SK-N-SH (cell line): ENCODE measurements at regions not wholly inside any gene's neighbourhood (a gene's known extent, or its start where the extent isn't known, plus 50 kb on each side); places are given as distances from the start of the nearest gene placed in this dataset.

ENCODE experiments used
- CTCF ChIA-PET: fragments of 300-600, 350-600 bp; formaldehyde crosslinking; extraction: SDS; loops from one replicate; lab custom pipeline; 2021; lab: Yijun Ruan, JAX
- POLR2A ChIA-PET: fragments of 350-600 bp; sonication (Branson Sonifier 250); formaldehyde crosslinking; extraction: SDS; loops from one replicate; lab custom pipeline; 2020; ENCODE audit warnings: antibody characterized with exemption, inconsistent platforms; lab: Yijun Ruan, JAX
- DNase-seq: peaks from one replicate; pipeline ENCODE4 v3.0.0; 2012
- H2AFZ ChIP-seq: fragments of 200-600 bp; sonication (generic); 2 replicates; pipeline ENCODE4 v1.8.1; 2016; ENCODE audit warnings: antibody characterized with exemption, mild to moderate bottlenecking, low read depth
- H3F3A ChIP-seq: fragments of 200-600 bp; sonication (generic); replicated peaks from 2 replicates; pipeline ENCODE3; 2016; ENCODE audit warnings: antibody characterized with exemption, mild to moderate bottlenecking; ENCODE audit not compliant: insufficient read depth
- H3K27ac ChIP-seq, 2 experiments: fragments of 200-500 bp in 1 of 2; fragments of 200-600 bp in 1 of 2; sonication (Bioruptor generic) in 1 of 2; sonication (generic), shearing (Covaris generic) in 1 of 2; 2 replicates each; pipeline versions ENCODE4 v1.5.1 to v1.6.1; 2014 to 2016; ENCODE audit warnings: low read depth in 2 of 2, inconsistent platforms in 1 of 2, low read length in 1 of 2, mild to moderate bottlenecking in 1 of 2, mixed read lengths in 1 of 2
- H3K27me3 ChIP-seq: fragments of 200-600 bp; sonication (generic), shearing (Covaris generic); 2 replicates; pipeline ENCODE4 v1.6.1; 2016; ENCODE audit warnings: mixed run types; ENCODE audit not compliant: insufficient read depth
- H3K36me3 ChIP-seq, 2 experiments: fragments of 200-500 bp in 1 of 2; fragments of 200-600 bp in 1 of 2; sonication (Bioruptor generic) in 1 of 2; sonication (generic) in 1 of 2; replicated peaks in 1 of 2; 2 replicates each; pipeline versions ENCODE3 to v1.5.1; 2014 to 2016; ENCODE audit warnings: low read length in 1 of 2, mild to moderate bottlenecking in 1 of 2; ENCODE audit not compliant: insufficient read depth in 2 of 2, control insufficient read depth in 1 of 2
- H3K4me1 ChIP-seq, 2 experiments: fragments of 200-500 bp in 1 of 2; fragments of 200-600 bp in 1 of 2; sonication (Bioruptor generic) in 1 of 2; sonication (generic), shearing (Covaris generic) in 1 of 2; 2 replicates each; pipeline versions ENCODE4 v1.5.1 to v1.6.1; 2014 to 2016; ENCODE audit warnings: low read depth in 1 of 2, low read length in 1 of 2, mixed run types in 1 of 2; ENCODE audit not compliant: insufficient read depth in 2 of 2, control insufficient read depth in 1 of 2
- H3K4me2 ChIP-seq: fragments of 200-600 bp; sonication (generic), shearing (Covaris generic); 2 replicates; pipeline ENCODE4 v1.6.1; 2017; ENCODE audit warnings: mixed run types
- H3K4me3 ChIP-seq, 2 experiments: fragments of 200-500 bp in 1 of 2; fragments of 200-600 bp in 1 of 2; sonication (Bioruptor generic) in 1 of 2; sonication (generic), shearing (Covaris generic) in 1 of 2; 2 replicates each; pipeline versions ENCODE4 v1.5.1 to v1.8.1; 2014 to 2016; ENCODE audit warnings: low read depth in 2 of 2, inconsistent platforms in 1 of 2, low read length in 1 of 2, mild to moderate bottlenecking in 1 of 2, mixed read lengths in 1 of 2, moderate library complexity in 1 of 2
- H3K79me2 ChIP-seq: fragments of 200-600 bp; sonication (generic); 2 replicates; pipeline ENCODE4 v1.8.1; 2017; ENCODE audit warnings: mild to moderate bottlenecking; ENCODE audit not compliant: insufficient read depth
- H3K9ac ChIP-seq: fragments of 200-600 bp; sonication (generic); 2 replicates; pipeline ENCODE4 v1.6.1; 2017; ENCODE audit warnings: mixed run types
- H3K9me2 ChIP-seq: fragments of 200-600 bp; sonication (generic); 2 replicates; pipeline ENCODE4 v1.6.1; 2017; ENCODE audit warnings: mixed run types
- H3K9me3 ChIP-seq: fragments of 200-600 bp; sonication (generic); 2 replicates; pipeline ENCODE4 v1.6.1; 2017; ENCODE audit warnings: mixed run types, mild to moderate bottlenecking, moderate library complexity
- H4K20me1 ChIP-seq: fragments of 200-600 bp; sonication (generic); 2 replicates; pipeline ENCODE4 v1.6.1; 2017; ENCODE audit warnings: mild to moderate bottlenecking, mixed run types; ENCODE audit not compliant: insufficient read depth
- EZH2phosphoT487 ChIP-seq: fragments of 200-600 bp; sonication (generic); IDR thresholded peaks from 2 replicates; pipeline ENCODE4 v1.6.1; 2017; ENCODE audit warnings: low read depth, mixed run types, mild to moderate bottlenecking, antibody characterized with exemption, moderate library complexity, borderline replicate concordance
- FOXM1 ChIP-seq: IDR thresholded peaks from 2 replicates; pipeline ENCODE4 v1.4.0; 2012; ENCODE audit warnings: low read depth, mild to moderate bottlenecking
- JUND ChIP-seq: IDR thresholded peaks from 2 replicates; pipeline ENCODE4 v1.4.0; 2012
- MEF2A ChIP-seq: IDR thresholded peaks from 2 replicates; pipeline ENCODE4 v1.4.0; 2012; ENCODE audit warnings: low read depth, borderline replicate concordance
- MXI1 ChIP-seq: IDR thresholded peaks from 2 replicates; pipeline ENCODE4 v1.6.1; 2012; ENCODE audit warnings: mild to moderate bottlenecking, low read depth, low read length, improper control_type of control experiment
- NRF1 ChIP-seq: IDR thresholded peaks from 2 replicates; pipeline ENCODE4 v1.6.1; 2012; ENCODE audit warnings: low read depth, mild to moderate bottlenecking, low read length
- SIN3A ChIP-seq: IDR thresholded peaks from 2 replicates; pipeline ENCODE4 v1.6.1; 2012; ENCODE audit warnings: low read depth, mild to moderate bottlenecking, low read length, moderate library complexity, borderline replicate concordance
- TAF1 ChIP-seq: IDR thresholded peaks from 2 replicates; pipeline ENCODE4 v1.6.1; 2012; ENCODE audit warnings: low read depth, mild to moderate bottlenecking, low read length, moderate library complexity, borderline replicate concordance
- WGBS: methylation state at CpG from one replicate; pipeline ENCODE4 v1.1.6; 2017; ENCODE audit warnings: low lambda C conversion rate; 5-methylcytosine and 5-hydroxymethylcytosine counted together
- TF ChIP-seq, protein P1 (sequence below): fragments of 150-350 bp; IDR thresholded peaks from 2 replicates; pipeline ENCODE4 v1.6.1; 2017; ENCODE audit warnings: antibody characterized with exemption, low read length, low read depth, borderline replicate concordance
- TF ChIP-seq, protein P2 (sequence below): IDR thresholded peaks from 2 replicates; pipeline ENCODE4 v1.6.1; 2012; ENCODE audit warnings: mild to moderate bottlenecking, low read depth, low read length, moderate library complexity

DNA sequence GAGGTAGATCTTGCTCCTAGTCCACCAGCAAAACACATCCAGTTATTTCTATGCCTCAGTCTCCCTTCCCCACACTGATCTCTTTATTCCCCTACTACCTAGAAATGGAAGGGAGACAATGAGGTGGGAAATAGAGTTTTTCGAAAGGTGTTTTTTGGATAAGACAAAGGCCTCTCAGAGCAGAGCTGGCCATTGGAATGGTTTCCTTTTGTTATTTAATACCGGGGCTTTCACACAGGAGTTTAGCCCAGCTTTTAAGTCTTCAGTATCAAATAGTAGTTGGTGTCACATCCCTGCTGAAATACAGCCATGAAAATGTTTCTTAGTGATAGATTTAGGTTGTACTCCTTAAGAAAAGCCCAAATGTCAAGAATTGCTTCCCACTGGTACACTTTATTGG, 65.4 kb upstream of the B3GAT1 start:
- Histone ChIP-seq H3K4me1 (peaks cover 0 to 6% of the 10 kb centered on the region in 2 experiments; a peak in 1 of 4 replicates), H3K27me3 (no peaks in the 10 kb centered on the region), H3K79me2 (no peaks in the 10 kb centered on the region), H3F3A (no peaks in the 10 kb centered on the region), H3K9ac (no peak overlapping the region), H3K36me3 (no peaks in the 10 kb centered on the region), H2AFZ (no peak overlapping the region), H3K9me3 (no peaks in the 10 kb centered on the region), H3K27ac (no peak overlapping the region), H3K4me2 (no peak overlapping the region), H3K9me2 (no peaks in the 10 kb centered on the region), H3K4me3 (no peak overlapping the region), H4K20me1 (no peaks in the 10 kb centered on the region)
- POLR2A ChIA-PET: no interaction called here
- TF ChIP-seq MXI1 (no peak), FOXM1 (no peak), TAF1 (no peak), NRF1 (no peak), SIN3A (no peak), JUND (no peak)
- TF ChIP-seq, protein P1, sequence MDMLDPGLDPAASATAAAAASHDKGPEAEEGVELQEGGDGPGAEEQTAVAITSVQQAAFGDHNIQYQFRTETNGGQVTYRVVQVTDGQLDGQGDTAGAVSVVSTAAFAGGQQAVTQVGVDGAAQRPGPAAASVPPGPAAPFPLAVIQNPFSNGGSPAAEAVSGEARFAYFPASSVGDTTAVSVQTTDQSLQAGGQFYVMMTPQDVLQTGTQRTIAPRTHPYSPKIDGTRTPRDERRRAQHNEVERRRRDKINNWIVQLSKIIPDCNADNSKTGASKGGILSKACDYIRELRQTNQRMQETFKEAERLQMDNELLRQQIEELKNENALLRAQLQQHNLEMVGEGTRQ: no peak
- CTCF ChIA-PET: interaction anchor here (0.6 to 2.1 kb wide), 2 partner anchors 103 to 146 kb away, joined by 3 to 6 read pairs; no protein-coding TSS in a partner anchor
- 32% methylated on average over 2 of the region's 2 CpGs for WGBS
- DNase-seq: no peak

DNA sequence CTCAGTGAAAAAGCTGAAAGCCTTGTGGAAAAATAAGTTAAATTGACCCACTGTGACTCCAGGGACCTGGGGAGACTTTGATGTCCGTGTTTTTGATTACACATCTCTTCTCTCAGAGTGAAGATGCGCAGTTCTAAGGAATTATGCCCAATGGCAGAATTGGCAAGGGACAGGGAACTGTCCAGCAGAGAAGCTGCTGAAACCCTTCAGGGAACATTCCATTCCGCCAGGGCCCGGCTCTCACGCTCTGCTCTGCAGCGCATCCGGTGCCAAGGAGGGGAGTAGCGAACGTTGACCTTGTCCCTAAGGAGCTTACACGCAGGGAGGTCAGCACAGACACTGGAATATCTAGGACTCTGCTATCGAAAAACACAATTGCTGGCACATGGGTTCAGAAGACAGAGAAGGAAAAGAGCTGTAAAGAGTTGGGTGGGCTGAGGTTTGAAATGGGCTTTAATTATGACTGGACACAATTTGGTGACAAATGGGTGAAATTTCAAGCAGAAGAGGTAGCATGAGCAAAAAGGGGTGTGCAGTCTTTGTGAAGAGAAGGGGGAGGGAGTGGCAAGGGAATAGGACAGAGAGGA, 64.5 kb upstream of the B3GAT1 start:
- no peaks in the 10 kb centered on the region for H3K36me3 ChIP-seq
- H3K79me2 ChIP-seq: no peaks in the 10 kb centered on the region
- ChIA-PET CTCF (interaction anchor here (1.3 kb wide), 1 partner anchor 95 kb away, joined by 3 read pairs; no protein-coding TSS in a partner anchor), POLR2A (no interaction called here)
- H3K27ac ChIP-seq: no peak overlapping the region
- H3K9me3 ChIP-seq: no peaks in the 10 kb centered on the region
- no peak overlapping the region for H3K4me2 ChIP-seq
- no peaks in the 10 kb centered on the region for H4K20me1 ChIP-seq
- 50% methylated on average over 11 of the region's 11 CpGs for WGBS
- no peak overlapping the region for H2AFZ ChIP-seq
- H3K4me3 ChIP-seq: no peak overlapping the region
- no peaks in the 10 kb centered on the region for H3K9me2 ChIP-seq
- H3F3A ChIP-seq: no peaks in the 10 kb centered on the region
- no peak overlapping the region for H3K9ac ChIP-seq
- TF ChIP-seq MEF2A: no peak
- TF ChIP-seq, protein P2, sequence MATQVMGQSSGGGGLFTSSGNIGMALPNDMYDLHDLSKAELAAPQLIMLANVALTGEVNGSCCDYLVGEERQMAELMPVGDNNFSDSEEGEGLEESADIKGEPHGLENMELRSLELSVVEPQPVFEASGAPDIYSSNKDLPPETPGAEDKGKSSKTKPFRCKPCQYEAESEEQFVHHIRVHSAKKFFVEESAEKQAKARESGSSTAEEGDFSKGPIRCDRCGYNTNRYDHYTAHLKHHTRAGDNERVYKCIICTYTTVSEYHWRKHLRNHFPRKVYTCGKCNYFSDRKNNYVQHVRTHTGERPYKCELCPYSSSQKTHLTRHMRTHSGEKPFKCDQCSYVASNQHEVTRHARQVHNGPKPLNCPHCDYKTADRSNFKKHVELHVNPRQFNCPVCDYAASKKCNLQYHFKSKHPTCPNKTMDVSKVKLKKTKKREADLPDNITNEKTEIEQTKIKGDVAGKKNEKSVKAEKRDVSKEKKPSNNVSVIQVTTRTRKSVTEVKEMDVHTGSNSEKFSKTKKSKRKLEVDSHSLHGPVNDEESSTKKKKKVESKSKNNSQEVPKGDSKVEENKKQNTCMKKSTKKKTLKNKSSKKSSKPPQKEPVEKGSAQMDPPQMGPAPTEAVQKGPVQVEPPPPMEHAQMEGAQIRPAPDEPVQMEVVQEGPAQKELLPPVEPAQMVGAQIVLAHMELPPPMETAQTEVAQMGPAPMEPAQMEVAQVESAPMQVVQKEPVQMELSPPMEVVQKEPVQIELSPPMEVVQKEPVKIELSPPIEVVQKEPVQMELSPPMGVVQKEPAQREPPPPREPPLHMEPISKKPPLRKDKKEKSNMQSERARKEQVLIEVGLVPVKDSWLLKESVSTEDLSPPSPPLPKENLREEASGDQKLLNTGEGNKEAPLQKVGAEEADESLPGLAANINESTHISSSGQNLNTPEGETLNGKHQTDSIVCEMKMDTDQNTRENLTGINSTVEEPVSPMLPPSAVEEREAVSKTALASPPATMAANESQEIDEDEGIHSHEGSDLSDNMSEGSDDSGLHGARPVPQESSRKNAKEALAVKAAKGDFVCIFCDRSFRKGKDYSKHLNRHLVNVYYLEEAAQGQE: peak; percentile 60; the same call in 1 of the 2 replicates
- no peak for TF ChIP-seq EZH2phosphoT487
- peaks cover 0 to 6% of the 10 kb centered on the region in 2 experiments; a peak in 1 of 4 replicates for H3K4me1 ChIP-seq
- no peak for DNase-seq
- H3K27me3 ChIP-seq: no peaks in the 10 kb centered on the region
